ENCODE measurements at regions not wholly inside any gene's neighbourhood (a gene's known extent, or its start where the extent isn't known, plus 50 kb on each side); places are given as distances from the start of the nearest gene placed in this dataset.
"Not testable (repeated sequence)": the region's sequence is repeated elsewhere in the genome, so short reads cannot be mapped to it uniquely, and the experiment has no call there.

DNA sequence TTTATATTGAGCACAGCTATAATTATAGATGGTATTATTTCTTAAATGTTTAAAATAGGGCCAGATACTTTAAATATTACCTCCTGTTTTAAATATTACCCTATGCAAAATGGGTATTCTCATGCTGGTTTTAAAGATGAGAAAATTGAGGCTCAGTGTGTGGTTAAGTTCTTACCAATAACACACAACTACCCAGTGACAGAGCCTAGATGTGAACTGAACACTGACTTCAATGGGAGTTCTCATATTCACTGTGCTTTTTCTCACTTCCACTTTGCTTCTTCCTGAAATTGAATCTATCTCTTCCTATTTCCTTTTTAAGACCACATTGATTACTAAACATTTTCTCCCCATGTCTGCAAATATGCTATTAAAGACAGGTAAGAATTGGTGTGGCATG is 135.8 kb upstream of the TUSC1 start:
- TF ChIP-seq CTCF (IDR thresholded peaks at IDR 0.05; ENCODE audit: borderline replicate concordance, insufficient read depth, low read depth, low read length) = no peak
- no peak overlapping the region for H3K4me3 ChIP-seq (ENCODE audit: low read depth, low read length)

DNA sequence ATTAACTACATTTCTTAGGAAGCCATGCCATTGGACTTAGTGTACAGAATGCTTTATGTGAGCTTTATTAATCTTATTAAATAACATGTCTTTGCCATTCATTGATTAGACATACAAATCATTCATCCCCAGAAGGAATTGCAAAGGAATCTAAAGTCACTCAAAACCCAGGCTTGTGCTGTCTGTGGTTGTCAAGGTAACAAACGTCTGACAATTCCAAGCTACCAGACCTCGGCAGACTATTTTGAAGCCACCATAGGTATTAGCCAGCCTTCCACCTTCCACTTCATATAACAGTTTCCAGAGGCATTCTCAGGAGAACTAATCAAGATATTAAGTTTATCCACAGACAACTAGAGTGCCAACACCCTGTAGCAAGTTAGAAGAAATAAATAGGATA is 135.2 kb upstream of the TUSC1 start:
- TF ChIP-seq CTCF (IDR thresholded peaks at IDR 0.05; ENCODE audit: borderline replicate concordance, insufficient read depth, low read depth, low read length) = no peak
- no peak overlapping the region for H3K4me3 ChIP-seq (ENCODE audit: low read depth, low read length)

DNA sequence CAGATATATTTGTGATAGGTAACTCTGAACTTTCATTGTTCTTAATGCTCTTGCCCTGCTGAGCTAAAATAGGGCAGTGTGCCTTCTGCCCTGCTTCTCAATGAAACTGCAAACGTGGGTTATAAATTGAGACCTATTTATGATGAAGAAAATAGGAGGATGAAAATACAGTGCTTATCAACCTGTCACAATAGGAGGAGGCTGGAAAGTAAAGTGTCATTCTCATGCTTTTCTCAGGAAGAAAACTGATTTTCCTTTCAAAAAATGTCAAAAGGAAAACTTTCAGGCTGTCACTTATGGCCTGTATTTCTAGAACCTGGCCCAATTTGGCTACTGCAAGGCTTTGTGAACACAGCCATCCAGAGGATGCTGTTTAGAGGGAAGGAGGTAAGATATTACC is 130.3 kb upstream of the TUSC1 start:
- TF ChIP-seq CTCF (IDR thresholded peaks at IDR 0.05; ENCODE audit: borderline replicate concordance, insufficient read depth, low read depth, low read length) = no peak
- no peak overlapping the region for H3K4me3 ChIP-seq (ENCODE audit: low read depth, low read length)

- no peak overlapping the region for H3K4me3 ChIP-seq (ENCODE audit: low read depth, low read length)
- TF ChIP-seq CTCF (IDR thresholded peaks at IDR 0.05; ENCODE audit: borderline replicate concordance, insufficient read depth, low read depth, low read length) = no peak
These were observed 126.6 kb upstream of the TUSC1 start for GRCh38 chr9:25804856-25805255.

DNA sequence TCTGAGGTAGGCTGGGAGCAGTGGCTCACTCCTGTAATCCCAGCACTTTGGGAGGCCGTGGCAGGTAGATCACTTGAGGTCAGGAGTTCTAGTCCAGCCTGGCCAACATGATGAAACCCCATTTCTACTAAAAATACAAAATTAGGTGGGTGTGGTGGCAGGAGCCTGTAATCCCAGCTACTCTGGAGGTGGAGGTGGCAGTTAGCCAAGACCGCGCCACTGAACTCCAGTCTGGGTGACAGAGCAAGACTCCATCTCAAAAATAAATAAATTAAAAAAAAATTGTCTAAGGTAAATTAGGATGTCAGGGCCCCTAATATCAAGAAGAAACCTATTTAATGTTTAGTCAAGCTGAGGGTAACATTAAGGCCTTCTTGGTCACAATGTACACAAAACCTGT is 123.7 kb upstream of the TUSC1 start:
- H3K4me3 ChIP-seq (ENCODE audit: low read depth, low read length) = not testable (repeated sequence)

DNA sequence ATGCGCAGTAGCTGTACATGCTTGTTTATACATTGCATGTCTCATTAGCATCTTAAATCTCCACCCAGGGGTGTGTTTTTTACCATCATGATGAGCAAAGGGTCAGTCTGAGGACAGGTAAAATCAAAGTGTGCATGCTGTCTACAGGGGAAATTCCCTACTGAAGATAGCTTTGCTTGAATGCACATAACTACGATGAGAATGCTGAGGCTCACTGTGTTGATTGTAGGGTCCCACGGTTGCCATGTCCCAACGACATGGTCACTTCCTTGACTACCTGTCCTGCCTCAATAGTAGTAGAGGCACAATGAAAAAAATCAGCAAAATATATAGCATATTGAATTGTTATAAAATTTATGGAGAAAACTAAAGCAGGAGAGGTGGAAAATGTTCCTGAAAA is 95.6 kb upstream of the TUSC1 start:
- H3K4me3 ChIP-seq (ENCODE audit: low read depth, low read length) = no peak overlapping the region
- TF ChIP-seq CTCF (IDR thresholded peaks at IDR 0.05; ENCODE audit: borderline replicate concordance, insufficient read depth, low read depth, low read length) = no peak

DNA sequence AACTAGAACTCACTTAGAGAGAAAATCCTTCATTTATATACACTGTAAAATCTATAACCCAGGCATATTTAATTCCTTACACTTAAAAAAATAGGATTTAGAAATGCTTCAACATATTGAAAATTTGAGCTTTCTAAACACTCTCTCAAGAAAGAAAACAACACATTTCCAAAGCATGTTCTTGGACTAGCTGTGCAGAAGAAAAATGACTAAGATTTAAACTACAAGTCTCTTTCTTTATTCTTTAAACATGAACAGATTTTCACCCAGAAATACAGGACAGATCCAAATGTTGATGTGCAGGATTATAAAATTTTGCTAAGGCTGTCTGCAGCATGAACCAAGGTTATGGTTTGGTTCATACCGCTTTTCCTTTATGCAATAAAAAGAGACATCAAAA is 77.7 kb upstream of the TUSC1 start:
- TF ChIP-seq CTCF (IDR thresholded peaks at IDR 0.05; ENCODE audit: borderline replicate concordance, insufficient read depth, low read depth, low read length) = no peak
- H3K4me3 ChIP-seq (ENCODE audit: low read depth, low read length) = no peak overlapping the region

DNA sequence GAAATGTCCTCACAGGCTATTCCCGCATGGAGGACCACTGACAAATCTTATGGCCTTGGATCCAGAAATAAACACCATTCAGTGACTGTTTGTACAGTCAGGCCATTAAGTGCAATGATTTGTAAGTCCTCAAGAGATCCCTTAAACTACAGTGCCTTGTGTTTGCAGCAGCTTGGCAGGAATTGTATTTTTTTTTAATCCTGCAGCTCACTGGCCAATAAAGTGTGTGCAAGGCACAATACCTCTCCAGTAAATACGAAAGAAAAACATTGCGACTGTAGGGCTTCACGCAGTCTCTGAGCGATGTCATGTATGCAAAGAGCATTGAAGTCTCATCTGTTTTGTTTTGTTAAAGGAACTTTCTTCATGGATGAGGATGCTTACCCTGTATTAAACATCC is 74.2 kb upstream of the TUSC1 start:
- no peak for TF ChIP-seq CTCF (IDR thresholded peaks at IDR 0.05; ENCODE audit: borderline replicate concordance, insufficient read depth, low read depth, low read length)
- no peak overlapping the region for H3K4me3 ChIP-seq (ENCODE audit: low read depth, low read length)

Measured in GM12875 (cell line).